ENCODE measurements at regions not wholly inside any gene's neighbourhood (a gene's known extent, or its start where the extent isn't known, plus 50 kb on each side); places are given as distances from the start of the nearest gene placed in this dataset.

DNA sequence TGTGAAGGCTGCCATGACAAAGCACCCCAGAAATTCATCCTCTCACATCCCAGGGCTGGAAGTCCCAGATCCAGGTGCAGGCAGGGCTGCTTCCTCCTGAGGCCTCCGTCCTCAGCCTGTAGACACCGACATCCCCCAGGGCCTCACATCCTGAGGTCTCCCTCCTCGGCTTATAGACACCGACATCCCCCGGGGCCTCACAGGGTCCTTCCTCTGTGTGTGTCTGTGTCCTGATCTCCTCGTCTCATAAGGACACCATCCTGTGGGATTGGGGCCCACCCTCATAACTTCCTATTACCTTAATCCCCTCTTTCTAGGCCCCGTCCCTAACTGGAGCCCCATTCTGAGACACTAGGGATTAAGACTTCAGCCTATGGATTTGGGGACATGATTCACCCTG lies 92.0 kb upstream of the SNTG2 start:
- no peak for DNase-seq (ENCODE audit: low read depth)
- TF ChIP-seq, protein P1, sequence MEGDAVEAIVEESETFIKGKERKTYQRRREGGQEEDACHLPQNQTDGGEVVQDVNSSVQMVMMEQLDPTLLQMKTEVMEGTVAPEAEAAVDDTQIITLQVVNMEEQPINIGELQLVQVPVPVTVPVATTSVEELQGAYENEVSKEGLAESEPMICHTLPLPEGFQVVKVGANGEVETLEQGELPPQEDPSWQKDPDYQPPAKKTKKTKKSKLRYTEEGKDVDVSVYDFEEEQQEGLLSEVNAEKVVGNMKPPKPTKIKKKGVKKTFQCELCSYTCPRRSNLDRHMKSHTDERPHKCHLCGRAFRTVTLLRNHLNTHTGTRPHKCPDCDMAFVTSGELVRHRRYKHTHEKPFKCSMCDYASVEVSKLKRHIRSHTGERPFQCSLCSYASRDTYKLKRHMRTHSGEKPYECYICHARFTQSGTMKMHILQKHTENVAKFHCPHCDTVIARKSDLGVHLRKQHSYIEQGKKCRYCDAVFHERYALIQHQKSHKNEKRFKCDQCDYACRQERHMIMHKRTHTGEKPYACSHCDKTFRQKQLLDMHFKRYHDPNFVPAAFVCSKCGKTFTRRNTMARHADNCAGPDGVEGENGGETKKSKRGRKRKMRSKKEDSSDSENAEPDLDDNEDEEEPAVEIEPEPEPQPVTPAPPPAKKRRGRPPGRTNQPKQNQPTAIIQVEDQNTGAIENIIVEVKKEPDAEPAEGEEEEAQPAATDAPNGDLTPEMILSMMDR (IDR thresholded peaks at IDR 0.05; ENCODE audit: insufficient read depth, low read depth, low read length, missing control alignments) = no peak
- H3K4me3 ChIP-seq (ENCODE audit: low read length) = no peak overlapping the region

DNA sequence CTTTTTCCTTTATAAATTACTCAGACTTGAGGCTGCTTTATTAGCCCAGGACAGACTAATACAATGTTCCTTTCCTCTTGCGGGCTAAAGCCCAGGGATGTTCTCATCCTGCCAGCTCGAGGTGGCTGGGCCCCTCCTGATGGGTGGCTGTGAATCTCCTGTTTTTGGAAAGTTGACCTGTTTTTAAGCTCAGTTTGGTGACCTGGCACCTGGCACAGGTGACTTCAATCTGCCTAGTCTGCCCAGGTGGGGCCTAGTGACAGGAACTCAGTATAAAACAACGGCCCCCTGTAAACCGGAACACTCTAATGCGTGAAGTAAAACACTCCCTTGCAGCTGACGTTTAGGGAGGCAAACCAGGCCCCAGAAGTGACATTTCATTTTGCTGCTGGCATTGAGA lies 92.7 kb upstream of the SNTG2 start:
- no peak for DNase-seq (ENCODE audit: low read depth)
- TF ChIP-seq, protein P1 (IDR thresholded peaks at IDR 0.05; ENCODE audit: insufficient read depth, low read depth, low read length, missing control alignments) = no peak
- no peak overlapping the region for H3K4me3 ChIP-seq (ENCODE audit: low read length)

DNA sequence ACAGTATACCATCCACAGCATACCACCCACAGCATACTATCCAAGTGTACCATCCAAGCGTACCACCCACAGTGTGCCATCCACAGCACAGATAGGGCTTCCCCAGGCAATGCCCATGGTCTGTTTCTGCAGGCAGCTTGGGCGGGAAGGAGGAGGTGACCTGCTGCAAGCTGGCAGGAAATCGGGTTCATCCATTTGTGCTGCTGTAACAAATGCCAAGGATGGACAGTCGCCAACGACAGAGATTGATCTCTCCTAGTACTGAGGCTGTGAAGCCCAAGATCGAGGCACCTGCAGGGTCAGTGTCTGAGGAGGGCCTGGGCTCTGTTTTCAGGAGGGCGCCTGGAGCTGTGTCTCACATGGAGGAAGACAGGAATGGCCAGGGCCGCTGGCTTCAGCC lies 93.6 kb upstream of the SNTG2 start:
- H3K4me3 ChIP-seq (ENCODE audit: low read length) = no peak overlapping the region
- TF ChIP-seq, protein P1 (IDR thresholded peaks at IDR 0.05; ENCODE audit: insufficient read depth, low read depth, low read length, missing control alignments) = no peak
- DNase-seq (ENCODE audit: low read depth) = no peak

DNA sequence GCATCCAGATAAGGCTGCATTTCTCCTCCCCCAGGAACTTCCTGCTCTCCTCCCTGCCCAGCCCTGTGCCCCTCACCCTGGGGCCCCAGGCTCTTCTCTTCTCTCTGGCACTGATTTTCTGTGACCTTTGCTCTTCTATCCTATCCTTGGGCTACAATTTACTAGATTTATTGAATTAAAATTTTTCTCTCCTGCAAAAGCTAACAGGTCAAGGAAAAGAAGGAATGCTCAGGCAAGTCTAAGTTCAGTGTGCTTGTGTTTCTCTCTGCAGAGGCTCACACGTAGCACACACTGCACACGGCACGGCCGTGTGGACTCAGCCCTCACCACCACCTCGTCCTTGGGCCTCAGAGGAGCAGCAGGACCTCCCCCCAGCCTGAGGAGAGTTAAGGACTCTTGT lies 94.2 kb upstream of the SNTG2 start:
- DNase-seq (ENCODE audit: low read depth) = no peak
- no peak overlapping the region for H3K4me3 ChIP-seq (ENCODE audit: low read length)
- TF ChIP-seq, protein P1 (IDR thresholded peaks at IDR 0.05; ENCODE audit: insufficient read depth, low read depth, low read length, missing control alignments) = no peak

DNA sequence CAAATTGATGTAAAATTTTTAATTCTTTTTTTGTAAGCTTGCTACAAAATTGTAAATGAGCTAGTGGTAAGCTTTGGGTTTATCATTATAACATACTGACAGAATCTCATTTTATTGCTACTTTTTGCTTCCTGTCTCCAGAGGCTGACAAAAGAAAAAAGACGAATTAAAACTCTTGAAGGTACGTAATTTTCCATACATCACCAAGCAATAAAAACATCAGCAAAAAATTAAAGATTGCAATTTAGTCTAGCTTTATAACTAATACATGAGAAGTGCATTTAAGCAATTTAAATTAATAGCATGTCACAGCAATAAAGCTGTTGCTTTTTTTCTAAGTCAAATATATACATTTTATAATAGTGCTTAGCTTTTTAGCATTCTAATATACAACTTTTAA lies 94.6 kb upstream of the SNTG2 start:
- DNase-seq (ENCODE audit: low read depth) = no peak
- TF ChIP-seq, protein P1 (IDR thresholded peaks at IDR 0.05; ENCODE audit: insufficient read depth, low read depth, low read length, missing control alignments) = no peak
- no peak overlapping the region for H3K4me3 ChIP-seq (ENCODE audit: low read length)

DNA sequence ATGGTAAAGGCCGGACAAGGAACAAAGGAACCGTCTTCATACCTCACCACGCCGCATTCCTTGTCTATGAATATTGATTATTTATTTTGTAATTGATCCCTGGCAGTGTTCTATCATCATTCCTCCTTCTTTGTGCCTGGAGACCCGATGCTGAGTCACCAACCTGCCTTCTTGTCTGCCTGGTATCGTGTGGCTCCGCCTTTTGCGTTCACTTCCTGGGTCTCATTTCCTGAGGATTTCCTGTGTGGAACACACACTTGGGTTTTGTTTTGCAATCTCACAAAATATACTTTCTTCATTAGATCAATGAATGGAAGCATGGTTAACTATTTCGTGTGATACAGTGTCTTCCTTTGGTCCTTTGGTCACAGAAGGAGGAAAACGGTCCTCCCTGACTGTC lies 95.5 kb upstream of the SNTG2 start:
- no peak for DNase-seq (ENCODE audit: low read depth)
- H3K4me3 ChIP-seq (ENCODE audit: low read length) = no peak overlapping the region
- TF ChIP-seq, protein P1 (IDR thresholded peaks at IDR 0.05; ENCODE audit: insufficient read depth, low read depth, low read length, missing control alignments) = no peak

DNA sequence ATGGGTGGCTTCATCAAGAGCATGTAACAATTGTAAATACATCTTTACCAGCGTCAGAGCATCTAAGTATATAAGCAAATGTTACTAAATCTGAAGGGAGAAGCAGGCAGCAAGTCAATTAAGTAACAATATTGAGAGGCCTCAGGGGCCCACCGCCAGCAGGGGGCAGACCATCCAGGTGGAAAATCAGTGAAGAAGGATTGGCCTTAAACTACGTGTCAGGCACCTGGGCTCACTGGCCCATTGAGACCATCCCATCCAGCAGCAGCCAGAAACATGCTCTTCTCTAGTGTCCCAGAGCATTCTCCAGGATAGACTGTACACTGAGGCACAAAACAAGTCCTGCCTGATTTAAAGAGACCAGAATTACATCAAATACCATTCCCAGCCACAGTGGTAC lies 96.2 kb upstream of the SNTG2 start:
- H3K4me3 ChIP-seq (ENCODE audit: low read length) = no peak overlapping the region
- TF ChIP-seq, protein P1 (IDR thresholded peaks at IDR 0.05; ENCODE audit: insufficient read depth, low read depth, low read length, missing control alignments) = no peak
- DNase-seq (ENCODE audit: low read depth) = no peak

Measured in epithelial cell of esophagus (primary cell).